Ishikawa (cell line): ENCODE measurements at regions not wholly inside any gene's neighbourhood (a gene's known extent, or its start where the extent isn't known, plus 50 kb on each side); places are given as distances from the start of the nearest gene placed in this dataset.

Source experiments
- CEBPB ChIP-seq: IDR thresholded peaks from 2 replicates; pipeline ENCODE4 v1.6.1; 2012
- CREB1 ChIP-seq: IDR thresholded peaks from 2 replicates; pipeline ENCODE4 v1.6.1; 2012; ENCODE audit warnings: low read depth
- EGR1 ChIP-seq: IDR thresholded peaks from 2 replicates; pipeline ENCODE4 v1.6.1; 2012
- EP300 ChIP-seq: IDR thresholded peaks from 2 replicates; pipeline ENCODE4 v1.6.1; 2012; ENCODE audit warnings: borderline replicate concordance
- FOXM1 ChIP-seq: IDR thresholded peaks from 2 replicates; pipeline ENCODE4 v1.6.1; 2012; ENCODE audit warnings: low read depth, borderline replicate concordance
- NFIC ChIP-seq: IDR thresholded peaks from 2 replicates; pipeline ENCODE4 v1.6.1; 2012
- RAD21 ChIP-seq: IDR thresholded peaks from 2 replicates; pipeline ENCODE4 v1.6.1; 2012; ENCODE audit warnings: low read depth
- TAF1 ChIP-seq: IDR thresholded peaks from 2 replicates; pipeline ENCODE4 v1.6.1; 2012; ENCODE audit warnings: low read depth, mild to moderate bottlenecking
- TCF12 ChIP-seq: IDR thresholded peaks from 2 replicates; pipeline ENCODE4 v1.6.1; 2012; ENCODE audit warnings: low read depth
- TEAD4 ChIP-seq: IDR thresholded peaks from 2 replicates; pipeline ENCODE4 v1.6.1; 2012
- YY1 ChIP-seq: IDR thresholded peaks from 2 replicates; pipeline ENCODE4 v1.6.1; 2012; ENCODE audit warnings: low read depth
- ZBTB7A ChIP-seq: IDR thresholded peaks from 2 replicates; pipeline ENCODE4 v1.6.1; 2012; ENCODE audit warnings: low read depth
- TF ChIP-seq, protein P1 (sequence below): IDR thresholded peaks from 2 replicates; pipeline ENCODE4 v1.6.1; 2012
- TF ChIP-seq, protein P2 (sequence below): IDR thresholded peaks from 2 replicates; pipeline ENCODE4 v1.6.1; 2012; ENCODE audit warnings: low read depth, mild to moderate bottlenecking
- TF ChIP-seq, protein P3 (sequence below): IDR thresholded peaks from 2 replicates; pipeline ENCODE4 v1.6.1; 2012

DNA sequence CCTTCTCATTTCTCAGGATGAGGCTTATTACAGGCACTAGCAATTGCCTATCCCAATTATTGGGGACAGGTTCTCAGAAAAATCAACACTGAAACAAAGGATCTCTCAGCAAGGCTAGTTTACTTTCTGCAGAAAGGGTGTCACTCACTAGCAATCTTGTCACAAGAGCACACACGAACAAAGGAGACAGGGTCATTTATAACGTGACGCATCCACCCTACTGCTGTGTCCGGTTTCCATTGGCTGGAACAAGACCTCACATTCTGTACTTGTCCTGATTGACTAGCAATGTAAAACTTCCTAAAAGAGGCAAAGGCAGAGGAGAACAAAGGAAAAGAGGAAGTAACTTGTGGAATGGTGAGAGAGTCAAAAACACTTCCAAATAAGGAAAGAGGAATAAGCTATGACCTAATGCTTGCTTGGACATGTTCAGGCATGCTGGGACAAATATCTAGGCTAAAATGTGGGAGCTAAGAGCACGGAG, 160.2 kb upstream of the STXBP5 start:
- no peak for TF ChIP-seq EGR1
- no peak for TF ChIP-seq NFIC
- no peak for TF ChIP-seq TEAD4
- TF ChIP-seq, protein P1, sequence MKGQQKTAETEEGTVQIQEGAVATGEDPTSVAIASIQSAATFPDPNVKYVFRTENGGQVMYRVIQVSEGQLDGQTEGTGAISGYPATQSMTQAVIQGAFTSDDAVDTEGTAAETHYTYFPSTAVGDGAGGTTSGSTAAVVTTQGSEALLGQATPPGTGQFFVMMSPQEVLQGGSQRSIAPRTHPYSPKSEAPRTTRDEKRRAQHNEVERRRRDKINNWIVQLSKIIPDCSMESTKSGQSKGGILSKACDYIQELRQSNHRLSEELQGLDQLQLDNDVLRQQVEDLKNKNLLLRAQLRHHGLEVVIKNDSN = no peak
- TF ChIP-seq RAD21 = no peak

DNA sequence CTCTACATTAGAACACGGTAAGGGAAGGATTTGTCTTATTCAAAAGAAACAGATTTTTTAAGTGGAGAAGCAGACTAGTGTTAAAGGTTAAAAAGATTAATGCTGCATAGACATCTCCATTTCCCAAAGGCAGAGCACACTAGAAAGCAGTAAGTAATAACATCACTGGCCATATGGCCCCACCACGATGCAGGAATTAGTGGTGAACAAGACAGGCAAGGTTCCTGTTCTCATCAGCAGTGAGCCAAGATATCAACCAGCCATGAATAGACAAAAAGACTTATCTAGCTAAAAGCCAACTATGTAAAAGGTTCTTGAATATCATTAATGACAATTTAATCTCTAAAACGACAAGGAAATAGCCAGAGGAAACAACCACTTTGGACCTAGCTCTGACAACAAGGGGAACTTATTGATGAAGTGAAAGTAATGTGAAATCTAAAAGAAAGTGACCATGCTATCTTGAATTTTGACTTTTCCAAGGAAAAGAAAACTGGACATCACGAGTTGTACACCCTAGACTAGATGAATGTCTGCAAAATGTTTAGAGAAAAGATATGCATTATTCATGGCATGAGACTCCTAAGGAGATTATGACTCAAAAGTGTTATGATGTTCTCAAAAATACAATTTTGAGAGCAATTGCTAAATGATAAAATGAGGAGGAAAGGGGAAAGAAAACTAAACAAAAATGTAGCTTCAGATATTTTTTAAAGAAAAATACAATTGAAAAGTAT, 157.9 kb upstream of the STXBP5 start:
- TF ChIP-seq RAD21 = no peak
- TF ChIP-seq EP300 = no peak
- TF ChIP-seq TEAD4 = no peak
- TF ChIP-seq FOXM1 = no peak
- TF ChIP-seq TAF1 = no peak
- TF ChIP-seq, protein P2, sequence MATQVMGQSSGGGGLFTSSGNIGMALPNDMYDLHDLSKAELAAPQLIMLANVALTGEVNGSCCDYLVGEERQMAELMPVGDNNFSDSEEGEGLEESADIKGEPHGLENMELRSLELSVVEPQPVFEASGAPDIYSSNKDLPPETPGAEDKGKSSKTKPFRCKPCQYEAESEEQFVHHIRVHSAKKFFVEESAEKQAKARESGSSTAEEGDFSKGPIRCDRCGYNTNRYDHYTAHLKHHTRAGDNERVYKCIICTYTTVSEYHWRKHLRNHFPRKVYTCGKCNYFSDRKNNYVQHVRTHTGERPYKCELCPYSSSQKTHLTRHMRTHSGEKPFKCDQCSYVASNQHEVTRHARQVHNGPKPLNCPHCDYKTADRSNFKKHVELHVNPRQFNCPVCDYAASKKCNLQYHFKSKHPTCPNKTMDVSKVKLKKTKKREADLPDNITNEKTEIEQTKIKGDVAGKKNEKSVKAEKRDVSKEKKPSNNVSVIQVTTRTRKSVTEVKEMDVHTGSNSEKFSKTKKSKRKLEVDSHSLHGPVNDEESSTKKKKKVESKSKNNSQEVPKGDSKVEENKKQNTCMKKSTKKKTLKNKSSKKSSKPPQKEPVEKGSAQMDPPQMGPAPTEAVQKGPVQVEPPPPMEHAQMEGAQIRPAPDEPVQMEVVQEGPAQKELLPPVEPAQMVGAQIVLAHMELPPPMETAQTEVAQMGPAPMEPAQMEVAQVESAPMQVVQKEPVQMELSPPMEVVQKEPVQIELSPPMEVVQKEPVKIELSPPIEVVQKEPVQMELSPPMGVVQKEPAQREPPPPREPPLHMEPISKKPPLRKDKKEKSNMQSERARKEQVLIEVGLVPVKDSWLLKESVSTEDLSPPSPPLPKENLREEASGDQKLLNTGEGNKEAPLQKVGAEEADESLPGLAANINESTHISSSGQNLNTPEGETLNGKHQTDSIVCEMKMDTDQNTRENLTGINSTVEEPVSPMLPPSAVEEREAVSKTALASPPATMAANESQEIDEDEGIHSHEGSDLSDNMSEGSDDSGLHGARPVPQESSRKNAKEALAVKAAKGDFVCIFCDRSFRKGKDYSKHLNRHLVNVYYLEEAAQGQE = no peak

DNA sequence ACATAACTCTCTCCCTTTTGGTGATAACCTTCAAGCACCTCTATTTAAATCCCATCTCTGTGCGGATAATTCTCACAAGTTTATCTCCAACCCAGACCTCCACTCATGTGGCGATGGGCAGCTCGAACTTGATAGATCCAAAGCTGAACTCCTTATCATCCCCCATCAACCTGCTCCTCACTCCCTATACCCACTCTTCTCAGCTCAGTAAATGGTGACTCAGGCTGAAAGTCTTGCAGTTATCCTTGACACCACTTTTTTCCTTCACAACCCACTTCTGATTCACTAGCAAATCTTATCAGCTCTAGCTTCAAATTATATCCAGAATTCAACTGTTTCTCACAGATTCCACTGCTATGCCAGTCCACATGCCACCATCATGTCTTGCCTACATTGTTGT, 155.3 kb upstream of the STXBP5 start:
- TF ChIP-seq YY1 (no peak), EGR1 (no peak), TEAD4 (no peak), CREB1 (no peak), RAD21 (no peak), NFIC (no peak), EP300 (no peak), CEBPB (no peak), FOXM1 (no peak), TAF1 (no peak), TCF12 (no peak), ZBTB7A (no peak)
- TF ChIP-seq, protein P3, sequence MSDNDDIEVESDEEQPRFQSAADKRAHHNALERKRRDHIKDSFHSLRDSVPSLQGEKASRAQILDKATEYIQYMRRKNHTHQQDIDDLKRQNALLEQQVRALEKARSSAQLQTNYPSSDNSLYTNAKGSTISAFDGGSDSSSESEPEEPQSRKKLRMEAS = no peak
- TF ChIP-seq, protein P1 = no peak
- TF ChIP-seq, protein P2 = no peak

DNA sequence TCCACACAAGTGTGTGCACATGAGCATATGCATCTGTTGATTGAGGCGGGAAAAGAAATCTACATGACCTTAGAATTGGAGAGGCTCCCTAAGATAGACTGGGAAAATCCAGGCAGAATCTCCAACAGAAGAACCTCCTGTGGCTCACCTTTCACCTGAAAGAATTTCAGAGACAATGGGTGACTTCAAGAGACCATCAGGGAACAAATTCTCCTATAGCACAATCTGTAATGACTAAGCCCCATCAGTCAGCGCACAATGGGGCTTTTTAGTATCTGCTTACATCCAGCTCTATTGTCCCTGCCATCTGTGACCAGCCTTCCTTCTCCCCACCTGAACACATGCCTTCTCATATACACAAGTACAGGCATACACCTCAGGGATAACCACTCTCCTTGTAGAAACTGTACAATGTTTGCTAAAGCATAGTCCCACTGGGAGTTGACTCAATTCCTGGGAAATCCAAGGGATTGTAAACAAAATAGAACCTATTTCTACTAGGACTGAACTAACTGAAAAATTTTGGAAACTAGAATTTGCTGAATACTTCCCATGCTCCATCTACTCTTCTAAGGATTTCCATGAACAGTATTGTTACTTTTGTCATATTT, 150.8 kb upstream of the STXBP5 start:
- TF ChIP-seq NFIC = no peak
- TF ChIP-seq CEBPB = no peak
- TF ChIP-seq, protein P2 = no peak
- TF ChIP-seq FOXM1 = no peak
- no peak for TF ChIP-seq CREB1
- TF ChIP-seq TAF1 = no peak

DNA sequence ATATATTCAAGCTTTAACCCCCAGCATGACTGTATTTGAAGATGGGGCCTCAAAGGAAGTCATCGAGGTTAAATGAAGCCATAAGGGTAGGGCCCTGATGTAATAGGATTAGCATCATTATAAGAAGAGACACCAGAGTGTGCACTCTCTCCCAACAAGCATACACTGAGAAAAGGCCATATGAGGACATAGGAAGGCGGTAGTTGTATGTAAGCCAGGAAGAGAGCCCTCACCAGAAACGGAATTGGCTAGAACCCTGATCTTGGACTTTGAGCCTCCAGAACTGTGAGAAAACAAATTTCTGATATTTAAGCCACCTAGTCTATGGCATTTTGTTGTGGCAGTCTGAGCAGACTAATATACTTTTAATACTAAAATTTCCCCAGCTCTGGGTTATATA, 150.1 kb upstream of the STXBP5 start:
- TF ChIP-seq CEBPB (no peak), TCF12 (no peak), YY1 (no peak), NFIC (no peak), EP300 (no peak), TEAD4 (no peak), TAF1 (no peak), RAD21 (no peak), FOXM1 (no peak), CREB1 (no peak)
- TF ChIP-seq, protein P2 = no peak
- TF ChIP-seq, protein P1 = no peak
- TF ChIP-seq, protein P3 = no peak
